ENCODE measurements at regions not wholly inside any gene's neighbourhood (a gene's known extent, or its start where the extent isn't known, plus 50 kb on each side); places are given as distances from the start of the nearest gene placed in this dataset.

GRCh38 chr13:79910875-79911540, 429.9 kb downstream of the SPRY2 start:
- TF ChIP-seq CTCF (IDR thresholded peaks at IDR 0.05; ENCODE audit: control insufficient read depth, extremely low read depth, insufficient read depth) = no peak
- H3K4me3 ChIP-seq (ENCODE audit: low read depth, low read length) = no peak overlapping the region
- no peak for DNase-seq (ENCODE audit: low read depth)

GRCh38 chr13:79909644-79910043, 428.7 kb downstream of the NDFIP2 start:
- no peak for TF ChIP-seq CTCF (IDR thresholded peaks at IDR 0.05; ENCODE audit: control insufficient read depth, extremely low read depth, insufficient read depth)
- no peak overlapping the region for H3K4me3 ChIP-seq (ENCODE audit: low read depth, low read length)
- no peak for DNase-seq (ENCODE audit: low read depth)

GRCh38 chr13:79908381-79908780, 427.4 kb downstream of the NDFIP2 start:
- H3K4me3 ChIP-seq (ENCODE audit: low read depth, low read length) = no peak overlapping the region
- no peak for TF ChIP-seq CTCF (IDR thresholded peaks at IDR 0.05; ENCODE audit: control insufficient read depth, extremely low read depth, insufficient read depth)
- no peak for DNase-seq (ENCODE audit: low read depth)

- DNase-seq (ENCODE audit: low read depth) = no peak
- TF ChIP-seq CTCF (IDR thresholded peaks at IDR 0.05; ENCODE audit: control insufficient read depth, extremely low read depth, insufficient read depth) = no peak
Observed at GRCh38 chr13:79907527-79907926, 426.6 kb downstream of the NDFIP2 start.

GRCh38 chr13:79906345-79906744, 425.4 kb downstream of the NDFIP2 start:
- TF ChIP-seq CTCF (IDR thresholded peaks at IDR 0.05; ENCODE audit: control insufficient read depth, extremely low read depth, insufficient read depth) = no peak
- DNase-seq (ENCODE audit: low read depth) = no peak
- H3K4me3 ChIP-seq (ENCODE audit: low read depth, low read length) = no peak overlapping the region

More at GRCh38 chr13:79907527-79907926, 426.6 kb downstream of the NDFIP2 start:
- no peak overlapping the region for H3K4me3 ChIP-seq (ENCODE audit: low read depth, low read length)

GRCh38 chr13:79905018-79905417, 424.1 kb downstream of the NDFIP2 start:
- no peak overlapping the region for H3K4me3 ChIP-seq (ENCODE audit: low read depth, low read length)
- DNase-seq (ENCODE audit: low read depth) = no peak
- no peak for TF ChIP-seq CTCF (IDR thresholded peaks at IDR 0.05; ENCODE audit: control insufficient read depth, extremely low read depth, insufficient read depth)

- no peak for DNase-seq (ENCODE audit: low read depth)
- no peak for TF ChIP-seq CTCF (IDR thresholded peaks at IDR 0.05; ENCODE audit: control insufficient read depth, extremely low read depth, insufficient read depth)
- H3K4me3 ChIP-seq (ENCODE audit: low read depth, low read length) = no peak overlapping the region
Observed at GRCh38 chr13:79904581-79904980, 423.6 kb downstream of the NDFIP2 start.

All from LNCaP clone FGC (cell line).